G401.6 (cell line): ENCODE measurements at regions not wholly inside any gene's neighbourhood (a gene's known extent, or its start where the extent isn't known, plus 50 kb on each side); places are given as distances from the start of the nearest gene placed in this dataset.
"Not testable (repeated sequence)": the region's sequence is repeated elsewhere in the genome, so short reads cannot be mapped to it uniquely, and the experiment has no call there.

Experiments
- FAIRE-seq: peaks from 2 replicates; lab custom pipeline; 2012; peaks lifted over from hg19 to GRCh38; lab: Jason Lieb, UNC

- FAIRE-seq = peak; percentile 33
Observed at GRCh38 chrX:106220177-106220576, 52.1 kb downstream of the PWWP3B start.

DNA sequence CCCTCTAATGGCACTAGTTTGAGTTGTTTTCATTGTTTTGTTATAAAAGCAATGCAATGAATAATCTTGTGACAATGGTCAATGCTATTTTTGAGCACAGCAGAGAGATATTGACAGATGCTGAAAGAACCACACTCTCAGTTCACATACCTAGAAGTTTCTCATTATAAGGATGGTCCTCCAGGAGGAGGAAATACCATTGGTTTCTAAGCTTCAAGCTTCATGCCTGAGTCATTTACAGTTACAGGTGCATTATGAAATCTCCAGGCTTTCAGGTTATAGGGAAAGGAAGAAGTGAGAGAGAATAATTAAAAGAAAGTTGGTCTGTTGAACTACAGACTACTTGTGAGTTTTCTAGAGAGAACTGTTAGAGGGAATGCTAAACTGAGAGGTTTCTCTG lies 75.3 kb downstream of the PWWP3B start:
- FAIRE-seq = no peak

DNA sequence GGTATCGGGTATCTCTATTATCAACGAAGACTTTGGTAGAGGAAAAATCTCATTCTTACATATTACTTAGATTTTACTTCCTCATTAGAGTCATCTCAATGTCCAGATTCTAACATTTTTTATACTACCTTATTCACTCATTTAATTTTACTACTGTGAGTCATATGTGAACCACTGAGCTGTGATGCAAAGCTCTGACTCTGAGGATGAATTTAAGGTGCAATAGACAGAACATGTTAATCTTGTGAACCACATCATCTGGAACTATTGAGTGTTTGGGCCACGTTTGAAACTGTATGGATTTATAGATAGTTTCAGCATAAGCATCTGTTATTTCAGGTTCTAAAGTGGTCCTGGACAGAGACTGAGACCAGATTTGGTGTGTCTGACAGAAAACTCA lies 78.4 kb downstream of the PWWP3B start:
- FAIRE-seq = no peak

- no peak for FAIRE-seq
Observed at GRCh38 chrX:106247162-106247561, 79.1 kb downstream of the PWWP3B start.

- FAIRE-seq = no peak
Observed at GRCh38 chrX:106249706-106250379, 81.7 kb downstream of the PWWP3B start.

DNA sequence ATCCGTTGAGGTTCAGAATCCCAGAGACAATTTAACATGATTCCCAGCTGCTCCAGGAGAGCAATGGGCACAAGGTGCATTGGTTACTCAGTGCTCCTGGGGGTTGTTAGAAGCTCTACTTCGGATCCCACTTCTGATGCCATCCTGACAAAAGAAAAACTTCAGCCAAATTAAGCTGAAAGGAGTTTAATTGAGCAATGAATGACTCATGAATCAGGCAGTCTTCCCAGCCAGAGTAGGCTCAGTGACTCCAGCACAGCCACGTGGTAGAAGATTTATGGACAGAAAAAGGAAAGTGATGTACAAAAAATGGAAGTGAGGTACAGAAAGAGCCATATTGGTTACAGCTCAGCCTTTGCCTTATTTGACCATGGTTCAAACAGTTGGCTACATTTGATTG lies 95.7 kb downstream of the PWWP3B start:
- FAIRE-seq = no peak

GRCh38 chrX:106273947-106274587 lies 106.0 kb downstream of the PWWP3B start:
- FAIRE-seq = not testable (repeated sequence)

GRCh38 chrX:106275172-106275571 lies 107.1 kb downstream of the PWWP3B start:
- not testable (repeated sequence) for FAIRE-seq

DNA sequence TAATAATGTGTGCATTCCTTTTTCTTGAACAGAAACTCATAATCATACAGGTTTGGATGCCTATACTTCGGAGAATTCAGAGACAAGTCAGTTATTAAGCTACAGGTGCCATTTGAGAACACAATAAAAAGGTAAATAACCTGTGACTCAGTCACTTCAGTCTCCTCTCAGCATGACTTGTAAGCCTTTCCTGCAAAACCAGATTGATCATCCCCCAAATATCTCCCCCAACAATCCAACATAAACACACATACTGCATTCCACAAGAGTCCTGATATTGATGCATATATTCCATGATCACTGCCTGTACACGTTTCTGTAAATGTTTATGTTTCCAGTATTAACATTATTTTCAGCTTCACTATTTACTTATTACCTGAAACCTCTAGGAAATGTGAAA lies 110.8 kb downstream of the PWWP3B start:
- no peak for FAIRE-seq

- no peak for FAIRE-seq
Observed at GRCh38 chrX:106281383-106281782, 113.3 kb downstream of the PWWP3B start.

- no peak for FAIRE-seq
Observed at GRCh38 chrX:106283841-106284240, 115.7 kb downstream of the PWWP3B start.

DNA sequence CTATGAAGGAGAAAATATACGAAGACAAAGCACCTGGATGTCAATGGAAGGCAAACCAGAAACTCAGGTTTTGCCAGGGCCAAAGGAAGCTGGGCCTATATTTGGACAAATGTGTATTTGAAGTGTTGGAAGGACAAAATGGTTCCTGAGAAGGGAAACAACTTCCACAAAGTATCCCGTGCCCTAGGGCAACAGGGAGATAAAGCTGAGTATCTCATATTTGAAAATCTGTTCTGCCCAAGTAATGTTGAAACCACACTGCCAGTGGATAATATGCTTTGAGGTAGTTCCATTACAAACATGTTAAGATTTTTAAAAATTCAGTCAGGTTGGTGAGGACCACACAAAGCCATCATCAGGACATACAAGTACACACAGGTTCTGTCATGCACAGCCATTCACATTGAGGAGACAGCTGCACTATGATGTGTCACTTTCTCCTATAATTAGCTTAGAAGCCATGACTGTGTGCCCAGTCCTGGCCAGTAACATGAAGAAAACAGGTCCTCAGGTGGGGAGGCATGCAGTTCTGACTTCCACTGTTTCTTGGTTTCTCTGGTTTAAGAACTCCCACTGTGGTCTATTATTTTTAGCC lies 116.4 kb downstream of the PWWP3B start:
- no peak for FAIRE-seq

DNA sequence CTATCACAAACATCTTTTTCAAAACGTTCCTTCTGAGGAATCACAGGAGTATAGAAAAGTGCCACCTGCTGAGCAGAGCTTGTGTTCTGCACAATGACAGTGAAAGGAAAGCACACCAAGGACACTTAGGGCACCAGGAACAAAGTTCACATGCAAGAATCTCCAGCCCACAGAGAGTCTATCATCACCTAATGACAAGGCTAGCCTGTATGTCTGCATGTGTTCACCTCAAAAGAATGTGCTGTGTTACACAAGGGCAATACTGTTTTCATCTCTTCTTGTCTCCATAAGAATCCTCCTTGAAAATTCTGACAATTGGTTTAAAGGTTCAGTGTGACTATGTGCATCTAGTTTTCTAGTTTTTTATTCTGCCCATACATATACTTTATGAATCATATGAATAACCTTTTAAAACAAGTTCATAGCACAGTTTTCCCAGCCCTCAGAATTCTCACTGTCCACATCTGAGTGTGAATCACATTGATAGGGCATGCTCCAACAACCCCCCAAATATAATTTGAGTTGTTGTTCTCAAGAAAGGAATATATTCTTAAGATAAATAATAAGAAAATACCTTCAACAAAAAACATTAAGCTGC lies 118.0 kb downstream of the PWWP3B start:
- FAIRE-seq = no peak

DNA sequence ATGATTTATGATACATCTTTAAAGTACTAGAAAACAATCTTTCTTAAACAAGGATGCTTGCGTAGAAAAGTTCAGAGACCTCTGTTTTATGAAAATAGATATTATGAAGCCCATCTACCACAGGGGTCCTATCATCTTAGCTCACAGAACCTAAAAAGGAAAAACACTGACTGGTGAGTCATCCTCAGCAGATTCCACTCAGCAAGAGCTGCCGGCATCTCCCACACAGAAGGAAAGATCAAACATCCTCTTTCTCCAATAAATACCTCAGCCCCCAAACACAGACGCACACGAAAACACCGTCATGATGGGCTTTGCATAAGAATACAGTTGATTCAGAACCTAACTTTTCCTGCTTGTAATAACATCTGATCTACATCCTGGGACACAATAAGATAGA lies 122.7 kb downstream of the PWWP3B start:
- FAIRE-seq = not testable (repeated sequence)

DNA sequence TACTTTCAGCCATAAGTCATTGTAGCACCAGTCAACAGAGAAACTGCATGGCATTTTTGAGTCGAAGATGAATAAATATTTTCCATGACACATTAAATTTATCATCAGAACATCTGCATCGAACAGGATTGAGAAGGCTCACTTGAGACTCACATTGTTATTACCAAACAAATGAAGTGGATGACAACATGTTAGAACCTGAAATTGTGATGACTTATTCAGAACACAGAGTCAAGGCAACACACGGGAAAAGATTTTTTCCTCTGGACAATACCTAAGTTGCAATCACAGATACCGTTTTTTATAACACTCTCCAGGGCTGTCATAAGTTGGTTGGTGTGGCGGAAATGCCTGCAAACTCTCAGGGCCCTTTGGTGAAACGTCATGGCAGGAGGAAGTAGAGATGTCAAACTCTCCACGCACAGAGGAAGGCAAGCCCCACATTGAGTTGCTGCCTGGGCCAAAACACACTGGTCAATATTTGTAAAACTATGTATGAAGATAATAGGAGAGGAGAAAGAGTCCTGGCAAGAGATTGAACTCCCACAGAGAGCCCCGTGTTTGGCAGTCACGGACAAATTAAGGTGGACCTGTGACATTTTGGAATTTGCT lies 123.8 kb downstream of the PWWP3B start:
- FAIRE-seq = not testable (repeated sequence)

- FAIRE-seq = no peak
Observed at GRCh38 chrX:106300239-106300638, 132.1 kb downstream of the PWWP3B start.

GRCh38 chrX:106300656-106301055 lies 132.6 kb downstream of the PWWP3B start:
- FAIRE-seq = no peak

- no peak for FAIRE-seq
Observed at GRCh38 chrX:106302304-106302703, 134.2 kb downstream of the PWWP3B start.

- FAIRE-seq = no peak
Observed at GRCh38 chrX:106306391-106306947, 138.4 kb downstream of the PWWP3B start.

GRCh38 chrX:106323357-106323756 lies 155.3 kb downstream of the PWWP3B start:
- FAIRE-seq = no peak

- FAIRE-seq = no peak
Observed at GRCh38 chrX:106331606-106332005, 163.5 kb downstream of the PWWP3B start.

GRCh38 chrX:106341823-106342222 lies 173.7 kb downstream of the PWWP3B start:
- peak; percentile 56 for FAIRE-seq

GRCh38 chrX:106356580-106356979 lies 188.5 kb downstream of the PWWP3B start:
- no peak for FAIRE-seq
